WI38 (cell line): ENCODE measurements at regions not wholly inside any gene's neighbourhood (a gene's known extent, or its start where the extent isn't known, plus 50 kb on each side); places are given as distances from the start of the nearest gene placed in this dataset.
"Not testable (repeated sequence)": the region's sequence is repeated elsewhere in the genome, so short reads cannot be mapped to it uniquely, and the experiment has no call there.

ENCODE experiments used
- H3K4me3 ChIP-seq: 2 replicates; pipeline ENCODE4 v1.5.1; 2011; ENCODE audit warnings: low read depth, mild to moderate bottlenecking, control low read depth, low read length
- TF ChIP-seq, protein P1 (sequence below): IDR thresholded peaks from 2 replicates; pipeline ENCODE4 v1.5.1; 2012; ENCODE audit warnings: low read depth, mild to moderate bottlenecking, control low read depth, low read length

DNA sequence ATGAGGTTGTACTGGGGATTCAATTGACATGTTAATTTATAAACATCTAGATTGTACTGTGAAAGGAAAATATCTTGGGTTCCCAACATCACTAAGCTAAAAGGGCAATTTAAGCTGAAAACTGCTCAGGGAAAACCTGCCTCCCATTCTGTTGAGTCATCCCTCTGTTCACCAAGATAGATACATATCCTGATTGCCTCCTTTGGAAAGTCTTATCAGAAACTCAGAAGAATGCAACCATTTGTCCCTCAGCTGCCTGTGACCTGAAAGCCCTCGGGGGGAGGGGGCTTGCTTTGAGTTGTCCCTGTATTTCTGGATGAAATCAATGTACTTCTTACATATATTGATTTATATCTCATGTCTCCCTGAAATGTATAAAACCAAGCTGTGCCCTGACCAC is 187.0 kb upstream of the ETV3 start:
- H3K4me3 ChIP-seq = no peak overlapping the region
- TF ChIP-seq, protein P1, sequence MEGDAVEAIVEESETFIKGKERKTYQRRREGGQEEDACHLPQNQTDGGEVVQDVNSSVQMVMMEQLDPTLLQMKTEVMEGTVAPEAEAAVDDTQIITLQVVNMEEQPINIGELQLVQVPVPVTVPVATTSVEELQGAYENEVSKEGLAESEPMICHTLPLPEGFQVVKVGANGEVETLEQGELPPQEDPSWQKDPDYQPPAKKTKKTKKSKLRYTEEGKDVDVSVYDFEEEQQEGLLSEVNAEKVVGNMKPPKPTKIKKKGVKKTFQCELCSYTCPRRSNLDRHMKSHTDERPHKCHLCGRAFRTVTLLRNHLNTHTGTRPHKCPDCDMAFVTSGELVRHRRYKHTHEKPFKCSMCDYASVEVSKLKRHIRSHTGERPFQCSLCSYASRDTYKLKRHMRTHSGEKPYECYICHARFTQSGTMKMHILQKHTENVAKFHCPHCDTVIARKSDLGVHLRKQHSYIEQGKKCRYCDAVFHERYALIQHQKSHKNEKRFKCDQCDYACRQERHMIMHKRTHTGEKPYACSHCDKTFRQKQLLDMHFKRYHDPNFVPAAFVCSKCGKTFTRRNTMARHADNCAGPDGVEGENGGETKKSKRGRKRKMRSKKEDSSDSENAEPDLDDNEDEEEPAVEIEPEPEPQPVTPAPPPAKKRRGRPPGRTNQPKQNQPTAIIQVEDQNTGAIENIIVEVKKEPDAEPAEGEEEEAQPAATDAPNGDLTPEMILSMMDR = no peak

DNA sequence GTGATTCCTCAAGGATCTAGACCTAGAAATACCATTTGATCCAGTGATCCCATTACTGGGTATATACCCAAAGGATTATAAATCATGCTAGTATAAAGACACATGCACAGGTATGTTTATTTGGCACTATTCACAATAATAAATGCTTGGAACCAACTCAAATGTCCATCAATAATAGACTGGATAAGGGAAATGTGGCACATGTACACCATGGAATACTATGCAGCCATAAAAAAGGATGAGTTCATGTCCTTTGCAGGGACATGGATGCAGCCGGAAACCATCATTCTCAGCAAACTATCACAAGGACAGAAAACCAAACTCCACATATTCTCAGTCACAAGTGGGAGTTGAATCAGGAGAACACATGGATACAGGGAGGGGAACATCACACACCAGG is 183.8 kb upstream of the ETV3 start:
- H3K4me3 ChIP-seq = not testable (repeated sequence)

DNA sequence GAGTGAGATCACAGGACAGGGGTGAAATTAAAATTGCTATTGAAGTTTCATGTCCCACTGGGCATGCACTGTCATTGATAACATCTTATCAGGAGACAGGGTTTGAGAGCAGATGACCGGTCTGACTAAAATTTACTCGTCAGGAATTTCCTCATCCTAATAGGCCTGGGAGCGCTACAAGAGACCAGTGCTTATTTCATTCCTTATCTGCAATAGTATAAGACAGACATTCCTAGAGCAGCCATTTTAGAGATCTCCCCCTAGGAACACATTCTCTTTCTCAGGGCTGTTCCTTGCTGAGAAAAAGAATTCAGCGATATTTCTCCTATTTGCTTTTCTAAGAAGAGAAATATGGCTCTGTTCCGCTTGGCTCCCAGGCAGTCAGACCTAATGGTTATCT is 181.4 kb upstream of the ETV3 start:
- no peak overlapping the region for H3K4me3 ChIP-seq
- TF ChIP-seq, protein P1 = no peak

DNA sequence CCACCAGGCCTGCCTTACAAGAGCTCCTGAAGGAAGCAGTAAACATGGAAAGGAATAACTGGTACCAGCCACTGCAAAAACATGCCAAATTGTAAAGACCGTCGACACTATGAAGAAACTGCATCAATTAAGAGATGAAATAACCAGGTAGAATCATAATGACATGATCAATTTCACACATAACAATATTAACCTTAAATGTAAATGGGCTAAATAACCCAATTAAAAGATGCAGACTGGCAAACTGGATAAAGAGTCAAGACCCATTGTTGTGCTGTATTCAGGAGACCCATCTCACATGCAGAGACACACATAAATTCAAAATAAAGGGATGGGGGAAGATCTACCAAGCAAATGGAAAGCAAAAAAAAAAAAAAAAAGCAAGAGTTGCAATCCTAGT is 179.0 kb upstream of the ETV3 start:
- H3K4me3 ChIP-seq = not testable (repeated sequence)

DNA sequence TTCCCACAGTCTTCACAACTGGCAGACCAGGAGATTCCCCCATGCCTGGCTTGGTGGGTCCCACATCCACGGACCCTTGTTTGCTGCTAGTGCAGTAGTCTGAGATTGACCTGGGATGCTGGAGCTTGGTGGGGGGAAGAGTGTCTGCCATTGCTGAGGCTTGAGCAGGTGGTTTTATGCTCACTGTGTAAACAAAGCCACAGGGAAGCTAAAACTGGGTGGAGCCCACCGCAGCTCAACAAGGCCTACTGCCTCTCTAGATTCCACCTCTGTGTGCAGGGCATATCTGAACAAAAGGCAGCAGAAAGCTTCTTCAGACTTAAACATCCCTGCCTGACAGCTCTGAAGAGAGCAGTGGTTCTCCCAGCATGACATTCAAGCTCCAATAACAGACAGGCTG is 177.3 kb upstream of the ETV3 start:
- H3K4me3 ChIP-seq = no peak overlapping the region
- TF ChIP-seq, protein P1 = no peak

DNA sequence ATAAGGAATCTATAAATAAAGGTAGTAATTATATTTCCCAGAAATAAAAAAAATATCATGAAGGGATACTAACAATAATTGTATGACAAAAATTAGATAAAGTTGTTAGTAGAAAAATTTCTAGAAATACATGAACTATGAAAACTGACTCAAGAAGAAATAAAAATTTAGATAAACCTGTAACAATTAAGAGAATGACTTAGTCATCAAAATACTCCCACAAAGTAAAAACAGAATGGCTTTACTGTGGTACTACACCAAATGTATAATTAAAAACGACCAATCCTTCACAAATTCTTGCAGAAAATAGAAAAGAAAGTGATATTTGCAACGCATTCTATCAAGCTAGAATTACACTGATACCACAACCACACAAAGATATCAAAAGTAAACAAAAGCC is 176.2 kb upstream of the ETV3 start:
- TF ChIP-seq, protein P1 = no peak
- no peak overlapping the region for H3K4me3 ChIP-seq

DNA sequence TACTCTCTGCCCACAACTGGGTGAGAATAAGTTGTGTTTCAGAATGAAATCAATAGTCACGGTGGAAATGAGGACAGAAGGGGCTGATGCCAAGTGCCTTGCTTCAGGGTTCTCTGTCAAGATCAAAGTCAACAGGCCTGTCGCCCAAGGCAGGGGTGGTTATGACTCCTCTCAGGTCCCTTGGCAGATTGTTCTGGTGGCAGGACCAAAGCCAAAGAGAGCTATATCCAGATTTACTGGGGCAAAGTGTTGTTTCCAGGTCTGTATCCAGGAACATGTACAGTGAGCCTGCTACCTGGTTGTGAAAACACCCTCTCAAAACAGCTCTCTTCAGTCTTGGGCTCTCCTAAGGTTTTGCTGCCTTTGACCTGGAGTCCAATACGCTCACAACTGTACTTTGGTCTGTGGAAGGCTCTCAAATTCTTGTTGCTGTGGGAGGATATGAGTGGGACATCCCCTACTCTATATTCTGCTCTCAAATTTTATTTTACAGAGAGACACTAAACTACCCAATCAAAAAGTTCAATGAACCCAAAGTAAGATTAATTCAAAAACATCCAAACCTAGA is 175.1 kb upstream of the ETV3 start:
- H3K4me3 ChIP-seq = no peak overlapping the region
- TF ChIP-seq, protein P1 = no peak

DNA sequence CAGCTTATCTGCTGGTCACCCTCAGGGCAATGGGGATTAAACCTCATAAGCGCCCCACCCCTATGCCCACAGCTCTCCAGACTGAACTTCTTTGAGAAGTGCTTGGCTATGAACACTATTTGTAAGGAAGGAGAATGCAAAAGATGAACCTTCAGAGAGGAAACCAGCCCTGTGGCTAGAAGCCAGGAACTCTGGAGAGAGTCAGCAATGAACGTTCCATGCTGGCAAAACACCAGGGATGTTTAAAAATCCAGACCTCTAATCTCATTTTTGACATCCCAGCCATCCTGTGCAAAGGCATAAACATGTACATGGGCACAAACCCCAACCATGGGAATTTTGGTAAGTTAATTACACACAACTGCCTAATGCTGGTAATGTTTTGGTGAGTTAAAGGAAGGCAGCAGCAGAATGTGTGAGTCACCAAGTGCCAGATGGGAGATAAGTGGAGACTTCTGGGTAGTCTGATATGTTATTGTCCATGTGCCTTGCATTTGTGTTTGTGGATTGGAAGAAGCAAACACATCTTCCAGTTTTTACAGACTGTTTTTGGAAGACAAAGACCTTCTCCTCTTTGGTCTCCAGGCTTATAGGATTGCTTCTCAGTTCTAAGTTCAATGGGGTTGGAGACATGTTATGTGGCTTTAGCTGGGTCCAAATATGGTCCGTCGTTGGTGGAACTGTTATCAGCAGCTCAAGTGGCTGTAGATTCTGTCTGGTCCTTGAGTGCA is 174.1 kb upstream of the ETV3 start:
- no peak overlapping the region for H3K4me3 ChIP-seq
- TF ChIP-seq, protein P1 = no peak
